ENCODE measurements at regions not wholly inside any gene's neighbourhood (a gene's known extent, or its start where the extent isn't known, plus 50 kb on each side); places are given as distances from the start of the nearest gene placed in this dataset.

DNA sequence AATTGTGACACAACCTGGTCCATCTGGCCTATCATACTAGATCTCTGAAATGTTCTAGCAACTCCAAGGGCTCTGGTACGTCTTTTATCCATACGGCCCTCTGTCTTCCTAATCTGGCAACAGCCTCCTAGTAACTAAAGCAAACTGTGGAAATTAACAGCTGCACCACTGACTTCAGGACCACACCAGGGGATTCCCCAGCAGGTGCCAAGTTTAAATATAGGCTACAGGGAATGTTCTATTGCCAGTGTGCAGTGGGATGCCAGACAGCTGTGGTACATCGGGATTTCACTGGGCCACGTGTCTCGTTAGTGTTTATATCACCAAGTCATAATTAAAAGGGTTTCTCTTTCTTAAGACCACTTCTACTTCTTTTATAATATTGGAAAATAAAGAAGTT lies 94.3 kb downstream of the RGS2 start:
- Histone ChIP-seq H3K4me3 (no peak overlapping the region), H3K27ac (ENCODE audit: extremely low read depth, low read depth, low read length) (no peak overlapping the region), H3K9ac (ENCODE audit: insufficient read depth in 1 of 2, low read depth in 2 of 2, low read length in 2 of 2) (no peak overlapping the region), H3K9me1 (ENCODE audit: control insufficient read depth, insufficient read depth, low read length) (no peaks in the 10 kb centered on the region), H3K9me3 (replicated peaks; ENCODE audit: control insufficient read depth, insufficient read depth, low read depth, low read length) (no peaks in the 10 kb centered on the region), H3K27me3 (ENCODE audit: control insufficient read depth in 2 of 2, insufficient read depth in 2 of 2, low read length in 2 of 2) (peaks cover 0 to 9% of the 10 kb centered on the region in 2 experiments; a peak in 4 of 5 replicates), H3K4me1 (replicated peaks in 1 of 2; ENCODE audit: control insufficient read depth in 2 of 2, insufficient read depth in 2 of 2, low read length in 2 of 2) (no peaks in the 10 kb centered on the region), H3K4me2 (ENCODE audit: insufficient read depth, low read length) (no peak overlapping the region), H4K20me1 (replicated peaks; ENCODE audit: control insufficient read depth, insufficient read depth, low read length) (no peaks in the 10 kb centered on the region), H3K36me3 (ENCODE audit: control insufficient read depth, insufficient read depth, low read length) (no peaks in the 10 kb centered on the region), H2AFZ (ENCODE audit: low read depth, low read length) (no peak overlapping the region), H3K79me2 (ENCODE audit: control insufficient read depth, insufficient read depth, low read length) (no peaks in the 10 kb centered on the region)
- CTCF ChIA-PET (ENCODE audit: low intra/inter-chr PET ratio) = no interaction called here
- in situ Hi-C loops (cut with MboI) = no loop called here
- POLR2A ChIA-PET = no interaction called here
- intact Hi-C loops (cut with micrococcal nuclease) = no loop called here
- WGBS (ENCODE audit: insufficient coverage, low coverage, missing lambda C conversion rate) = 0% methylated on average over 5 of the region's 5 CpGs
- BruUV-seq (replicated peaks) = no TSS peak
- DNase-seq (ENCODE audit: extremely low read depth in 1 of 4, low spot score in 3 of 4) (no peak), FAIRE-seq (no peak), ATAC-seq (no peak)
- TF ChIP-seq, protein P1, sequence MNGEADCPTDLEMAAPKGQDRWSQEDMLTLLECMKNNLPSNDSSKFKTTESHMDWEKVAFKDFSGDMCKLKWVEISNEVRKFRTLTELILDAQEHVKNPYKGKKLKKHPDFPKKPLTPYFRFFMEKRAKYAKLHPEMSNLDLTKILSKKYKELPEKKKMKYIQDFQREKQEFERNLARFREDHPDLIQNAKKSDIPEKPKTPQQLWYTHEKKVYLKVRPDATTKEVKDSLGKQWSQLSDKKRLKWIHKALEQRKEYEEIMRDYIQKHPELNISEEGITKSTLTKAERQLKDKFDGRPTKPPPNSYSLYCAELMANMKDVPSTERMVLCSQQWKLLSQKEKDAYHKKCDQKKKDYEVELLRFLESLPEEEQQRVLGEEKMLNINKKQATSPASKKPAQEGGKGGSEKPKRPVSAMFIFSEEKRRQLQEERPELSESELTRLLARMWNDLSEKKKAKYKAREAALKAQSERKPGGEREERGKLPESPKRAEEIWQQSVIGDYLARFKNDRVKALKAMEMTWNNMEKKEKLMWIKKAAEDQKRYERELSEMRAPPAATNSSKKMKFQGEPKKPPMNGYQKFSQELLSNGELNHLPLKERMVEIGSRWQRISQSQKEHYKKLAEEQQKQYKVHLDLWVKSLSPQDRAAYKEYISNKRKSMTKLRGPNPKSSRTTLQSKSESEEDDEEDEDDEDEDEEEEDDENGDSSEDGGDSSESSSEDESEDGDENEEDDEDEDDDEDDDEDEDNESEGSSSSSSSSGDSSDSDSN (IDR thresholded peaks at IDR 0.05; ENCODE audit: borderline replicate concordance in 1 of 2, low read depth in 2 of 2, low read length in 2 of 2) = no peak
- TF ChIP-seq JUNB (CRISPR knock-in tag; conservative IDR thresholded peaks at IDR 0.05) (no peak), GTF2E2 (tag; IDR thresholded peaks at IDR 0.05) (no peak), FOXJ3 (CRISPR knock-in tag; IDR thresholded peaks at IDR 0.05) (no peak), ZNF75A (CRISPR knock-in tag; IDR thresholded peaks at IDR 0.05) (no peak), ZNF143 (CRISPR knock-in tag; IDR thresholded peaks at IDR 0.05) (no peak), CBX5 (IDR thresholded peaks at IDR 0.05; ENCODE audit: borderline replicate concordance, low read depth) (no peak), LEF1 (IDR thresholded peaks at IDR 0.05) (no peak)
- TF ChIP-seq, protein P2, sequence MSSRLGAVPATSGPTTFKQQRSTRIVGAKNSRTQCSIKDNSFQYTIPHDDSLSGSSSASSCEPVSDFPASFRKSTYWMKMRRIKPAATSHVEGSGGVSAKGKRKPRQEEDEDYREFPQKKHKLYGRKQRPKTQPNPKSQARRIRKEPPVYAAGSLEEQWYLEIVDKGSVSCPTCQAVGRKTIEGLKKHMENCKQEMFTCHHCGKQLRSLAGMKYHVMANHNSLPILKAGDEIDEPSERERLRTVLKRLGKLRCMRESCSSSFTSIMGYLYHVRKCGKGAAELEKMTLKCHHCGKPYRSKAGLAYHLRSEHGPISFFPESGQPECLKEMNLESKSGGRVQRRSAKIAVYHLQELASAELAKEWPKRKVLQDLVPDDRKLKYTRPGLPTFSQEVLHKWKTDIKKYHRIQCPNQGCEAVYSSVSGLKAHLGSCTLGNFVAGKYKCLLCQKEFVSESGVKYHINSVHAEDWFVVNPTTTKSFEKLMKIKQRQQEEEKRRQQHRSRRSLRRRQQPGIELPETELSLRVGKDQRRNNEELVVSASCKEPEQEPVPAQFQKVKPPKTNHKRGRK (tag; IDR thresholded peaks at IDR 0.05) = no peak
- TF ChIP-seq, protein P3, sequence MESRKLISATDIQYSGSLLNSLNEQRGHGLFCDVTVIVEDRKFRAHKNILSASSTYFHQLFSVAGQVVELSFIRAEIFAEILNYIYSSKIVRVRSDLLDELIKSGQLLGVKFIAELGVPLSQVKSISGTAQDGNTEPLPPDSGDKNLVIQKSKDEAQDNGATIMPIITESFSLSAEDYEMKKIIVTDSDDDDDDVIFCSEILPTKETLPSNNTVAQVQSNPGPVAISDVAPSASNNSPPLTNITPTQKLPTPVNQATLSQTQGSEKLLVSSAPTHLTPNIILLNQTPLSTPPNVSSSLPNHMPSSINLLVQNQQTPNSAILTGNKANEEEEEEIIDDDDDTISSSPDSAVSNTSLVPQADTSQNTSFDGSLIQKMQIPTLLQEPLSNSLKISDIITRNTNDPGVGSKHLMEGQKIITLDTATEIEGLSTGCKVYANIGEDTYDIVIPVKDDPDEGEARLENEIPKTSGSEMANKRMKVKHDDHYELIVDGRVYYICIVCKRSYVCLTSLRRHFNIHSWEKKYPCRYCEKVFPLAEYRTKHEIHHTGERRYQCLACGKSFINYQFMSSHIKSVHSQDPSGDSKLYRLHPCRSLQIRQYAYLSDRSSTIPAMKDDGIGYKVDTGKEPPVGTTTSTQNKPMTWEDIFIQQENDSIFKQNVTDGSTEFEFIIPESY (CRISPR knock-in tag; IDR thresholded peaks at IDR 0.05) = no peak
- TF ChIP-seq, protein P4, sequence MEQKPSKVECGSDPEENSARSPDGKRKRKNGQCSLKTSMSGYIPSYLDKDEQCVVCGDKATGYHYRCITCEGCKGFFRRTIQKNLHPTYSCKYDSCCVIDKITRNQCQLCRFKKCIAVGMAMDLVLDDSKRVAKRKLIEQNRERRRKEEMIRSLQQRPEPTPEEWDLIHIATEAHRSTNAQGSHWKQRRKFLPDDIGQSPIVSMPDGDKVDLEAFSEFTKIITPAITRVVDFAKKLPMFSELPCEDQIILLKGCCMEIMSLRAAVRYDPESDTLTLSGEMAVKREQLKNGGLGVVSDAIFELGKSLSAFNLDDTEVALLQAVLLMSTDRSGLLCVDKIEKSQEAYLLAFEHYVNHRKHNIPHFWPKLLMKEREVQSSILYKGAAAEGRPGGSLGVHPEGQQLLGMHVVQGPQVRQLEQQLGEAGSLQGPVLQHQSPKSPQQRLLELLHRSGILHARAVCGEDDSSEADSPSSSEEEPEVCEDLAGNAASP (IDR thresholded peaks at IDR 0.05) = no peak

Data from K562 (cell line).